Testis (tissue), 2 donors: ENCODE measurements at regions not wholly inside any gene's neighbourhood (a gene's known extent, or its start where the extent isn't known, plus 50 kb on each side); places are given as distances from the start of the nearest gene placed in this dataset.

ENCODE experiments used
- DNase-seq: peaks from one replicate; pipeline ENCODE4 v3.0.0-alpha.2; 2019
- H3K27ac ChIP-seq, 2 donors: fragments of 200-600 bp; sonication (generic); one replicate each; pipeline ENCODE4 v1.5.1; 2019
- H3K27me3 ChIP-seq: fragments of 200-600 bp; sonication (generic); one replicate; pipeline ENCODE4 v1.5.1; 2019
- H3K36me3 ChIP-seq: fragments of 200-600 bp; sonication (generic); one replicate; pipeline ENCODE4 v1.5.1; 2017; ENCODE audit warnings: low read depth; ENCODE audit errors: missing control alignments
- H3K4me1 ChIP-seq: fragments of 200-600 bp; sonication (generic); one replicate; pipeline ENCODE4 v1.5.1; 2019
- H3K4me3 ChIP-seq, 2 donors: fragments of 200-600 bp; sonication (generic); one replicate each; pipeline ENCODE4 v1.5.1; 2017 to 2019
- H3K9me3 ChIP-seq: fragments of 200-600 bp; sonication (generic); one replicate; pipeline ENCODE4 v1.5.1; 2017
- CTCF ChIP-seq, 3 experiments: fragments of 450-650 bp in 2 of 3; fragments of 200-600 bp in 1 of 3; sonication (generic) in 1 of 3; IDR thresholded peaks; one replicate each; pipeline ENCODE4 v1.5.1; 2016 to 2019; ENCODE audit warnings: antibody characterized with exemption in 3 of 3, mild to moderate bottlenecking in 2 of 3, moderate library complexity in 1 of 3
- POLR2A ChIP-seq: fragments of 450-650 bp; IDR thresholded peaks from one replicate; pipeline ENCODE4 v1.6.1; 2017; ENCODE audit warnings: antibody characterized with exemption, mild to moderate bottlenecking, moderate library complexity
- WGBS, 2 donors: methylation state at CpG; one replicate each; pipeline ENCODE4 v1.1.5; 2018; 5-methylcytosine and 5-hydroxymethylcytosine counted together
- intact Hi-C: fragments of 100-400 bp; cut with DNase I; formaldehyde crosslinking; loops from one replicate; pipeline ENCODE4 v1.15.1; 2023; ENCODE audit warnings: low total_unique reads

- H3K36me3 ChIP-seq: no peaks in the 10 kb centered on the region
- intact Hi-C loops: no loop called here
- no peak overlapping the region for H3K27ac ChIP-seq
- TF ChIP-seq POLR2A (no peak), CTCF (IDR thresholded peaks at IDR 0.05) (no peak)
- no peaks in the 10 kb centered on the region for H3K9me3 ChIP-seq
- H3K4me1 ChIP-seq: no peaks in the 10 kb centered on the region
- no peaks in the 10 kb centered on the region for H3K27me3 ChIP-seq
- H3K4me3 ChIP-seq: no peak overlapping the region
- WGBS, 2 donors: 74 to 75% methylated on average over 3 of the region's 3 CpGs
- DNase-seq: no peak
These were observed 1983.0 kb downstream of the MRPL39 start for GRCh38 chr21:23624281-23624680.

- no peaks in the 10 kb centered on the region for H3K36me3 ChIP-seq
- 69 to 91% methylated on average over 4 of the region's 4 CpGs for WGBS, 2 donors
- no peak for TF ChIP-seq POLR2A
- no peak for TF ChIP-seq CTCF (IDR thresholded peaks at IDR 0.05)
- H3K27me3 ChIP-seq: no peaks in the 10 kb centered on the region
- no peak overlapping the region for H3K4me3 ChIP-seq
- no peak for DNase-seq
- H3K27ac ChIP-seq: no peak overlapping the region
- H3K4me1 ChIP-seq: no peaks in the 10 kb centered on the region
- H3K9me3 ChIP-seq: no peaks in the 10 kb centered on the region
- intact Hi-C loops: no loop called here
These were observed 1994.3 kb downstream of the MRPL39 start for GRCh38 chr21:23613014-23613413.

- no peaks in the 10 kb centered on the region for H3K27me3 ChIP-seq
- no peak overlapping the region for H3K4me3 ChIP-seq
- H3K36me3 ChIP-seq: no peaks in the 10 kb centered on the region
- intact Hi-C loops: no loop called here
- H3K9me3 ChIP-seq: no peaks in the 10 kb centered on the region
- no peak for DNase-seq
- TF ChIP-seq POLR2A: no peak
- no peak for TF ChIP-seq CTCF (IDR thresholded peaks at IDR 0.05)
- H3K27ac ChIP-seq: no peak overlapping the region
- WGBS, 2 donors: 51 to 84% methylated on average over 1 of the region's 1 CpG
- H3K4me1 ChIP-seq: no peaks in the 10 kb centered on the region
These were observed 1995.1 kb downstream of the MRPL39 start for GRCh38 chr21:23612210-23612609.

GRCh38 chr21:23607782-23608431, 1999.4 kb downstream of the MRPL39 start:
- WGBS, 2 donors: 82 to 86% methylated on average over 4 of the region's 4 CpGs
- intact Hi-C loops: no loop called here
- H3K4me1 ChIP-seq: no peaks in the 10 kb centered on the region
- H3K27ac ChIP-seq: no peak overlapping the region
- H3K27me3 ChIP-seq: no peaks in the 10 kb centered on the region
- TF ChIP-seq CTCF (IDR thresholded peaks at IDR 0.05) (no peak), POLR2A (no peak)
- no peaks in the 10 kb centered on the region for H3K9me3 ChIP-seq
- H3K36me3 ChIP-seq: no peaks in the 10 kb centered on the region
- no peak for DNase-seq
- H3K4me3 ChIP-seq: no peak overlapping the region

GRCh38 chr21:23601549-23601948, 2005.7 kb downstream of the MRPL39 start:
- WGBS, 2 donors: 66 to 70% methylated on average over 4 of the region's 4 CpGs
- no peaks in the 10 kb centered on the region for H3K9me3 ChIP-seq
- H3K27ac ChIP-seq: no peak overlapping the region
- no peaks in the 10 kb centered on the region for H3K36me3 ChIP-seq
- no peak for DNase-seq
- H3K4me3 ChIP-seq: no peak overlapping the region
- intact Hi-C loops: no loop called here
- H3K27me3 ChIP-seq: no peaks in the 10 kb centered on the region
- TF ChIP-seq POLR2A: no peak
- no peak for TF ChIP-seq CTCF (IDR thresholded peaks at IDR 0.05)
- H3K4me1 ChIP-seq: no peaks in the 10 kb centered on the region
